Progenitor cell of endocrine pancreas (in vitro differentiated cells): ENCODE measurements at regions not wholly inside any gene's neighbourhood (a gene's known extent, or its start where the extent isn't known, plus 50 kb on each side); places are given as distances from the start of the nearest gene placed in this dataset.

Experiments
- DNase-seq: peaks from one replicate; pipeline ENCODE4 v3.0.0; 2021; ENCODE audit warnings: low spot score; ENCODE audit not compliant: unreplicated experiment
- H3K27ac Mint-ChIP-seq: 2 replicates; pipeline ENCODE4 v1.8.0; 2021; ENCODE audit warnings: mild to moderate bottlenecking, moderate library complexity, mixed read lengths
- H3K27me3 Mint-ChIP-seq: 2 replicates; pipeline ENCODE4 v1.8.0; 2021; ENCODE audit warnings: mixed read lengths
- H3K36me3 Mint-ChIP-seq: 2 replicates; pipeline ENCODE4 v1.8.0; 2022; ENCODE audit warnings: mixed read lengths; ENCODE audit not compliant: insufficient read depth
- H3K4me1 Mint-ChIP-seq: 2 replicates; pipeline ENCODE4 v1.8.0; 2021; ENCODE audit warnings: low read depth, mixed read lengths
- H3K4me3 Mint-ChIP-seq: 2 replicates; pipeline ENCODE4 v1.8.0; 2021; ENCODE audit warnings: low read depth, mild to moderate bottlenecking, moderate library complexity, mixed read lengths
- H3K9me3 Mint-ChIP-seq: 2 replicates; pipeline ENCODE4 v1.8.0; 2021; ENCODE audit warnings: low read depth, mixed read lengths
- CTCF ChIP-seq: fragments of 200-600 bp; sonication (generic); IDR thresholded peaks from one replicate; pipeline ENCODE4 v1.5.0; 2021; ENCODE audit warnings: antibody characterized with exemption, mild to moderate bottlenecking; ENCODE audit not compliant: unreplicated experiment

- Mint-ChIP-seq H3K36me3 (no peaks in the 10 kb centered on the region), H3K27ac (no peak overlapping the region), H3K9me3 (no peaks in the 10 kb centered on the region), H3K4me3 (no peak overlapping the region), H3K27me3 (no peaks in the 10 kb centered on the region), H3K4me1 (no peaks in the 10 kb centered on the region)
- DNase-seq: no peak
- TF ChIP-seq CTCF: no peak
Observed at GRCh38 chr4:11843340-11843739, 414.6 kb upstream of the HS3ST1 start.

GRCh38 chr4:11842620-11843263, 414.0 kb upstream of the HS3ST1 start:
- no peak overlapping the region for H3K27ac Mint-ChIP-seq
- no peaks in the 10 kb centered on the region for H3K4me1 Mint-ChIP-seq
- H3K4me3 Mint-ChIP-seq: no peak overlapping the region
- no peaks in the 10 kb centered on the region for H3K27me3 Mint-ChIP-seq
- H3K36me3 Mint-ChIP-seq: no peaks in the 10 kb centered on the region
- no peak for DNase-seq
- TF ChIP-seq CTCF: no peak
- H3K9me3 Mint-ChIP-seq: no peaks in the 10 kb centered on the region

- H3K27me3 Mint-ChIP-seq: no peaks in the 10 kb centered on the region
- no peaks in the 10 kb centered on the region for H3K4me1 Mint-ChIP-seq
- TF ChIP-seq CTCF: no peak
- H3K9me3 Mint-ChIP-seq: no peaks in the 10 kb centered on the region
- H3K27ac Mint-ChIP-seq: no peak overlapping the region
- no peak for DNase-seq
- H3K36me3 Mint-ChIP-seq: no peaks in the 10 kb centered on the region
- no peak overlapping the region for H3K4me3 Mint-ChIP-seq
Observed at GRCh38 chr4:11839889-11840288, 411.2 kb upstream of the HS3ST1 start.

- no peak for DNase-seq
- Mint-ChIP-seq H3K27ac (no peak overlapping the region), H3K27me3 (no peaks in the 10 kb centered on the region), H3K4me3 (no peak overlapping the region), H3K36me3 (no peaks in the 10 kb centered on the region), H3K4me1 (no peaks in the 10 kb centered on the region), H3K9me3 (no peaks in the 10 kb centered on the region)
- no peak for TF ChIP-seq CTCF
Observed at GRCh38 chr4:11831739-11832138, 403.0 kb upstream of the HS3ST1 start.

- no peak overlapping the region for H3K4me3 Mint-ChIP-seq
- no peak overlapping the region for H3K27ac Mint-ChIP-seq
- DNase-seq: no peak
- no peaks in the 10 kb centered on the region for H3K36me3 Mint-ChIP-seq
- H3K27me3 Mint-ChIP-seq: no peaks in the 10 kb centered on the region
- H3K9me3 Mint-ChIP-seq: peaks cover 3% of the 10 kb centered on the region
- H3K4me1 Mint-ChIP-seq: peaks cover 1% of the 10 kb centered on the region
- TF ChIP-seq CTCF: no peak
Observed at GRCh38 chr4:11824566-11824965, 395.9 kb upstream of the HS3ST1 start.
